HL-60 (cell line): ENCODE measurements at regions not wholly inside any gene's neighbourhood (a gene's known extent, or its start where the extent isn't known, plus 50 kb on each side); places are given as distances from the start of the nearest gene placed in this dataset.

Experiments used
- CTCF ChIP-seq: IDR thresholded peaks from one replicate; pipeline ENCODE4 v1.5.1; 2011; ENCODE audit warnings: low read length, control low read depth, inconsistent platforms; ENCODE audit not compliant: insufficient read depth
- POLR2AphosphoS5 ChIP-seq: IDR thresholded peaks from 2 replicates; pipeline ENCODE4 v1.6.1; 2012; ENCODE audit warnings: low read depth
- SPI1 ChIP-seq: IDR thresholded peaks from 2 replicates; pipeline ENCODE4 v1.6.1; 2012; ENCODE audit warnings: low read depth, mild to moderate bottlenecking, borderline replicate concordance
- TF ChIP-seq, protein P1 (sequence below): IDR thresholded peaks from 2 replicates; pipeline ENCODE4 v1.6.1; 2012; ENCODE audit warnings: low read depth; ENCODE audit not compliant: insufficient replicate concordance

GRCh38 chr13:112220925-112221324 lies 154.0 kb downstream of the SOX1 start:
- TF ChIP-seq CTCF (no peak), SPI1 (no peak), POLR2AphosphoS5 (no peak)
- TF ChIP-seq, protein P1, sequence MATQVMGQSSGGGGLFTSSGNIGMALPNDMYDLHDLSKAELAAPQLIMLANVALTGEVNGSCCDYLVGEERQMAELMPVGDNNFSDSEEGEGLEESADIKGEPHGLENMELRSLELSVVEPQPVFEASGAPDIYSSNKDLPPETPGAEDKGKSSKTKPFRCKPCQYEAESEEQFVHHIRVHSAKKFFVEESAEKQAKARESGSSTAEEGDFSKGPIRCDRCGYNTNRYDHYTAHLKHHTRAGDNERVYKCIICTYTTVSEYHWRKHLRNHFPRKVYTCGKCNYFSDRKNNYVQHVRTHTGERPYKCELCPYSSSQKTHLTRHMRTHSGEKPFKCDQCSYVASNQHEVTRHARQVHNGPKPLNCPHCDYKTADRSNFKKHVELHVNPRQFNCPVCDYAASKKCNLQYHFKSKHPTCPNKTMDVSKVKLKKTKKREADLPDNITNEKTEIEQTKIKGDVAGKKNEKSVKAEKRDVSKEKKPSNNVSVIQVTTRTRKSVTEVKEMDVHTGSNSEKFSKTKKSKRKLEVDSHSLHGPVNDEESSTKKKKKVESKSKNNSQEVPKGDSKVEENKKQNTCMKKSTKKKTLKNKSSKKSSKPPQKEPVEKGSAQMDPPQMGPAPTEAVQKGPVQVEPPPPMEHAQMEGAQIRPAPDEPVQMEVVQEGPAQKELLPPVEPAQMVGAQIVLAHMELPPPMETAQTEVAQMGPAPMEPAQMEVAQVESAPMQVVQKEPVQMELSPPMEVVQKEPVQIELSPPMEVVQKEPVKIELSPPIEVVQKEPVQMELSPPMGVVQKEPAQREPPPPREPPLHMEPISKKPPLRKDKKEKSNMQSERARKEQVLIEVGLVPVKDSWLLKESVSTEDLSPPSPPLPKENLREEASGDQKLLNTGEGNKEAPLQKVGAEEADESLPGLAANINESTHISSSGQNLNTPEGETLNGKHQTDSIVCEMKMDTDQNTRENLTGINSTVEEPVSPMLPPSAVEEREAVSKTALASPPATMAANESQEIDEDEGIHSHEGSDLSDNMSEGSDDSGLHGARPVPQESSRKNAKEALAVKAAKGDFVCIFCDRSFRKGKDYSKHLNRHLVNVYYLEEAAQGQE, result no peak
